ENCODE measurements at regions not wholly inside any gene's neighbourhood (a gene's known extent, or its start where the extent isn't known, plus 50 kb on each side); places are given as distances from the start of the nearest gene placed in this dataset.
"Not testable (repeated sequence)": the region's sequence is repeated elsewhere in the genome, so short reads cannot be mapped to it uniquely, and the experiment has no call there.

DNA sequence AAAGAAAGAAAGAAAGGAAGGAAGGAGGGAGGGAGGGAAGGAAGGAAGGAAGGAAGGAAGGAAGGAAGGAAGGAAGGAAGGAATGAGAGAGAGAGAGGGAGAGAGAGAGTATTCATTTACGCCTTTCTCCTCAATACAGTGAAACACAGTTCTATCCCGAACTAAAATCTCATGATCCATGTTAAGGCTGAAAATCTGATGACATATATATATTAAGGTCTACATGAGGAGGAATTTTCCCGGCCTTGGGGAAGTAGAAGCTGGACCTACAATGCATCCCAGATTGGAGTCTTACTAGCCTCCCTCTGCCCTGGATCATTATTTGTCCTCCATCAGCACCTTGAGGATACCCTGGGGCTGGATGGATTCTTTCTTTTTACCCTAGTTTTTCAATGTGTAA lies 95.1 kb upstream of the DAPK1 start:
- no peak for DNase-seq (ENCODE audit: low read depth)

DNA sequence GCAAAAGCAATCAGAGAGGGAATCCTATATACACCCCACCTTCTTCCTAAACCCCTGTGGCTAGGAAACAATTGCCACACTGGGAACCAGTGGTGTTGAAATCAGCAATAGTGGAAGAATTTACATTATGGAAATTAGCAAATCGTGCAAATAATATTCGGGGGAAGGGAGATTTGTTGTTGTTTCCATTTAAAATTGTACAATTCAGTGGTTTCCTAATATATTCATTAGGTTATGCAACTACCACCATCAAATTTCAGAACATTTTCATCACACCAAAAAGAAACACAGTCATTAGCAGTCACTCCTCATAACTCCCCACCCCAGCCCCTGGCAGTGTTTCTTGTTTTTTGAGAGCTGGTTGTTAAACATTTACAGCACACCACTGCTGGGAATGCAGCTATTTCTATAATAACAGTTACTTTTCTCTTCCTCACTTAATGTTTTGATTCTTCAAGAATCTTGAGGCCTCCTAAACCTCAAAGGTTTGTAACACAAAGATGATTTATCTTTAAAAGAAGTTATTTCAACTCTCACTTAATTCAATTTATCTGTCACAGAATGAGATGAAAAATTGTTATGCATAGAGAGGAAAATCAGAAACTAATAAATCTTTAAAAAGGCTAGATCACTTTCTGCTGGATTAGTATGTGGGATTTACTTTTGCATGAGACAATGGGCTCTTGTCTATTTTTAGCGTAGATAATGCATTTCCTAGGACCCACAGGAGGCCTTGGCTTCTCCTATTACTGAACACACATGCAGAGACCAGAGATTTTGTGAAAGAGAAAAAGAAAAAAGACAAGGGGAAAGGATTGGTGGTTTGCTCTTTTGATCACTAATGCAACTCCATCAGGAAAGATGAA lies 91.8 kb upstream of the DAPK1 start:
- DNase-seq (ENCODE audit: low read depth), result no peak

DNA sequence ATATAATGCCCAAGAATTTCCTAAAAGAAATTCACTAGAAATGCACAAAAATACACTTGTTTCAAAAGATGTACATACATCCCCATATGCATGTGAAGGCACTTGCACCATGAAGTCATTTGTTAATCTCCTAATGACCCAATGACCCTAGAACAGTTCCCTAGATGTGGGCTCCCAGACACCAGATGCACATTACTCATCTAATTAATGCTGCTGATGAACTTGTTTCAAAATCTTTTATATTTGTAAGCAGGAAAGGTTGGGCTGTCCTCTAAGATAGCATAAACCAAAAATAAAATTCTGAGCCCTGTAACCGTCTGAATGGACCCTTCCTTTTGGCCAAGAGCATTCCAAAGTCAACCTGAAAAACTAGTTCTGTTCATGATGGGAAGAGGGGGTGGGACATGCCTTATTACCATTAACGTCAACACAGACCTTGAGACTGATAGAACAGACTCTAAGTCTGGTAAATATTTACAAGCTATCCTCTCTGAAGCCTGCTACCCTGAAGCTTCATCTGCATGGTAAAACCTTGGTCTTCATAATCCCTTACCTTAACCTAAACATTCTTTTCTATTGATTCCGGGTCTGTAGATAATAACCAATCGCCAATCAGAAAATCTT lies 91.0 kb upstream of the DAPK1 start:
- DNase-seq (ENCODE audit: low read depth), result no peak

DNA sequence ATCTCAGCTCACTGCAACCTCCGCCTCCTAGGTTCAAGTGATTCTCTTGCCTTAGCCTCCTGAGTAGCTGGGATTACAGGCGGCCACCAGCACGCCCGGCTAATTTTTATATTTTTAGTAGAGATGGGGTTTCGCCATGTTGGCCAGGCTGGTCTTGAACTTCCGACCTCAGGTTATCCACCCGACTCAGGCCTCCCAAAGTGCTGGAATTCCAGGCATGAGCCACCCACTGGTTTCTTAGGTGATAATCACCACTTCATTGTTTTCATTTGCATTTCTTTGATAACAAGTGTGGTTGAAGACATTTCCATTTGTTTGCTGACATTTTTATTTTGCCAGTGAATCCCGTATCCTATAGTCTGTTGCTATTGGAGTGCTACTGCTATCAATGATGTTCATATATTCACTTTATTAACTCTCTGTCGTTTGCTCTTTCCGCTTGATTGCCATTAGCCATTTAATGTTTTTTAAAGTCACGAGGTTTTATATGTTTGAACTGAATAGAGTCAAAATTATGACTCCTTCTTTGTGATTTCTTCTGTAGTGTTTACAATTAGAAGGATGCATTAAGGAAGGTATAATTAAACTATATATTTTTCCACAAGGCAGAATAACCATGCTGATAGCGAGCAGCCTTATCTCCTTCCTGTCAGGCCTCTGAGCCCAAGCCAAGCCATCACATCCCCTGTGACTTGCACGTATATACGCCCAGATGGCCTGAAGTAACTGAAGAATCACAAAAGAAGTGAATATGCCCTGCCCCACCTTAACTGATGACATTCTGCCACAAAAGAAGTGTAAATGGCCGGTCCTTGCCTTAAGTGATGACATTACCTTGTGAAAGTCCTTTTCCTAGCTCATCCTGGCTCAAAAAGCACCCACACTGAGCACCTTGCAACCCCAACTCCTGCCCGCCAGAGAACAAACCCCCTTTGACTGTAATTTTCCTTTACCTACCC lies 87.3 kb upstream of the DAPK1 start:
- not testable (repeated sequence) for DNase-seq (ENCODE audit: low read depth)

DNA sequence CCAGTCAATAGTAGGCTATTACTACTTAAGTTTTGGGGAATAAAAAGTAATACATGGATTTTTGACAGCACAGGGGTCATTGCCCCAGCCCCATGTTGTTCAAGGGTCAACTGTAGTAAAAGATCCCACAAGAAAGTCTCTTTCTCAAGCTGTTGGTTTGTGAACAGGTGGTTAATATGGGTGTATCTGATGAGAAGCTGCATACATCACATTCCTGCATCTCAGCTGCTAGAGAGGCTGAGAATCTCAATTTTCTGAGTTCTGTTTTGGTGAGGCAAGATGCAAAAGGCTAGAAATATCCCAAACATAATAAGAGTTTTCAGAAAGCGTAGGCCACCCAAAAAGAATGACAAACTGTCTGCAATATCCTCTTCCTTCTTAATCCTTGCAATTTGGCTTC lies 76.8 kb upstream of the DAPK1 start:
- no peak for DNase-seq (ENCODE audit: low read depth)

DNA sequence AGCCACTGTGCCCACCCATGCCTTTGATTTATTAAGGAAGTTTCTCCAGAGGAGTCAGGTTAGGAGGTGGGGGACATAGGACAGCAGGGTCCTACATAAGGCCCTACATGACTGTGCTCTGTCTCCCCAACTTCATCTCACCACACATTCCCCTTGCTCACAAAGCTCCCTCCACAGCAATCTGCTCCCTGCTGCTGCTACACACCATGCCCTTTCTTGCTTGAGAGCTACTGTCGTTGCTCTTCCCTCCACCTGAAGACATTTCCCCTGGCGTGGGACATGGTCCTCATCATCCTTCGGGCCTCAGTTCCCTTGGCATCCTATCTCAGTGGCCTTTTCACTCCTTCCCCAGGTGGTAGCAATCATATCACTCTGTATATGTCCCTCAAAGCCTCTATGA lies 75.9 kb upstream of the DAPK1 start:
- no peak for DNase-seq (ENCODE audit: low read depth)

DNA sequence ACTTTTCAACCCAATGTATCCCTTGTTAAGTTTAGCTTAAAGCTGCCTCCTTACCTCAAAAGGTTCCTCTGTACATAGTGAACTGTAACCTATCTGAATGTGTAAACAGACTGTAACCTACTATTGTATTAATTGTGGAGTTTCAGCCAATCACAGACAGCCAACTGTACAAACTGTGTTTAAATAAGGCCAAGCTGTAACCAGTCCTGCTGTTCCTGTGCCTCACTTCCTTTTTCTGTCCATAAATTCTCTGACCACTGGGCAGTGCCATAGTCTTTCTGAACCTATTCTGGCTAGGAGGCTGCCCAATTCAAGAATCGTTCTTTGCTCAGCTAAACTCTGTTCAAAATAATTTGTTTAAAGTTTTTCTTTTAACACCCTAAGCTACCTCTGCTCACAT lies 74.7 kb upstream of the DAPK1 start:
- DNase-seq (ENCODE audit: low read depth), result no peak

DNA sequence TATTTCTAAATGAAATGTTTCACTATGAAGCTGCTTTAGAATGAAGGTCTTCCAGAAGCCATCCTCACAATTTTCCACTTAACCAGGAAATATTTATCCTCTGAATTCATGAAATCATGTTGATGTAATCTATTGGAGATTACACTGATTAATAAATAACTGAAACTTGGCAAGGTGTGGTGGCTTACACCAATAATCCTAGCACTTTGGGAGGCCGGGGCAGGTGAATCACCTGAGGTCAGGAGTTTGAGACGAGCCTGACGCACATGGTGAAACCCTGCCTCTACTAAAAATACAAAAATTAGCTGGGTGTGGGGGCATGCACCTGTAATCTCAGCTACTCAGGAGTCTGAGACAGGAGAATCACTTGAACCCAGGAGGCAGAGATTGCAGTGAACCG lies 73.8 kb upstream of the DAPK1 start:
- DNase-seq (ENCODE audit: low read depth), result not testable (repeated sequence)

DNA sequence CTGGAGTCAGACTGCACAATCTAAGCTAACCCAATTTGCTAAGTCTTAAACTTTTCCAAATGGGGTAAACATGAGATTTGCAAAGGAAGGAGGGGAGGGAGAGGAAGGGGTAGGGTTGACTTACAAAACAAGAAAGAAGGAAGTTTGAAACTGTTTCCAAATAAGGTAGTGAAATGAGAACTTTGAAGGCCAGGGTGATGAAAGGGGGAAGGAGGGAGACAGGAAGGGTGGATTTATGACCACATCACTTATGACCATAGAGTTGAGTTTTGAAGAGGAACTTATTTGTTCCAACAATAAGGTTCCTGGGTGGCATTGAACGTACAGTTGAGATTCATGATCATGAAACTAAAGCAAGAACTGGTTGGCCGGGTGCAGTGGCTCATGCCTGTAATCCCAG lies 72.5 kb upstream of the DAPK1 start:
- DNase-seq (ENCODE audit: low read depth), result no peak

DNA sequence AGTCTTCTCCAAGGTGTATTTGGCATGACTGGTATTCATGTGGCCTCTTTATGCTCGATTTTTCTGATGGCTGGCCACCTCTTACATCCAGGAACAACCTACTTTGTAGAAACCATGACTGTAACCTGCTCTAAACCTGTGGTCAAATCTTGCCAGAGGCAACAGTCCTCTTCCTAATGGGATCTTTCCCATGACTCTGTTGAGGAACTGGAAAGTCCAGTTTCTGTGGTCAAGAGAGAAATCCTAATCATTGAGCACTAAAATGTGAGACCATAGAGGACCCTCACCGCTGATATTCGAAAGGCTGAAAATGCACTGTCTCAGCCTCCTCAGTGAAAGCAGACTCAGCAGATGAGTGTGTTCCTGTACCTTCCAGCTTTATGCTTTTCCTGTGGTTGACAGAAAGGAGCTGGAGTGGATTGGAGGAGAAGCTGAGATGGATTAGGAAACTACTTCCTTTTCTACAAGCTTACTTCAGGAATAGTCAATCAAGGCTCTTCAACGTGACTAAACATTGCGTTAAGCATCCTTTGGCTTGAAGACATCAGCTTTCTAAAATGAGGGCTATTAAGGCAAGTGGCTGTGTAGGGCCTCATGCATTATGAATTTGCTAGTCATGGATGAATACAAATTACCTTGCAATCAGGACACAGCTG lies 69.7 kb upstream of the DAPK1 start:
- DNase-seq (ENCODE audit: low read depth), result no peak

DNA sequence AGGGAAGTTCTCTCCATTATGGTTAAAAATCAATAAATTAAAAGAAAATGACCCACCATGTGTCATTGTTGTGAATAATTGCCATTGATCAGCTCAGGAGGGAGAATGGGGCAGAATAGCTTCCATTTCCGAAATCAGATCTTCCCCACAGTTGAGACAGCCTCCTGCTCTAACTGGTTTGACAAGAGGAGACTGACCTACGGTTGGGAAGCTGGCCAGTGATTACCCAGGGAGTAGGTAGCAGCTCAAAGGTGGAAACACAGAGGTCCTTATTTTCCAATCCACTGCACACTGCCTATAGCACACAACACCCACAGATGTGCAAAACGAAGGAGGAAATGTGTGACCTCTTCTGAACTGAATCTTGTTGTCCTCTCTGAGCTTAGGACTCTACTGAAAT lies 69.0 kb upstream of the DAPK1 start:
- DNase-seq (ENCODE audit: low read depth), result no peak

DNA sequence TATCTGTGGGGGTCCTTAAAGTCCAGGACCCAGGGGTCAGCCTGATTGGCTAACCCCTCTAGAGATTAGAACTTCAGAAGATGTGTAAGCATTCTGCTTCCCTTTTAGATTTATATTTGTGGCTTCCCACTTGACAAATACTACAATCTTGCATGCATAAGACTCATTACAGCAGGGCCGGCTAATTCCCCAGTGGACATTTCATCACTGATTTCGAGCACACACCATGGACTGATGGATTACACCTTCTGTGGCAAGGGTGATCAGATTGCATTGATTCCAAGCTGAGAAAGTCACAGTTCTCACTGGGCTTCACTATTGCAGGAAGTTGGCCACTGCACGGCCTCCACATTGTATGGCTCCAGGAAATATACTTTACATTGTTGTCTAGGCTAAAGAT lies 65.8 kb upstream of the DAPK1 start:
- DNase-seq (ENCODE audit: low read depth), result no peak

DNA sequence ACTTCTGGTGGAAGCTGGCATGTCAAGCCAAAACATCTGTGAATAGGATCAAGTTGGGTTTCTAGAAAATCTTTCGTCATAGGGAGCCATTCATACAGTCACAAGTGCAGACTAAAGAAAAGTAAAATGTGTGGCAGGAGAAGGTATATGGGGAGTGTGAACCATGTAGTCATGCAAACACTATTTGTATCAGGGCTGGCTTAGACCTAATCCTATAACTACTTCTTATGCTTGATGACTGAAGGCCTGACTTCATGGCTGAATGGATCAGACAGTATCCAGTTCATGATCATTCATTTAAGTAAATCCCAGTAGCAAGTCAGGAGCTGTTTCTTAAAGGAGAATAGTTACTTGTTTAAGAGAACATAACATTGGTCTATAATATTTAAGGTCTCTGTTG lies 63.8 kb upstream of the DAPK1 start:
- no peak for DNase-seq (ENCODE audit: low read depth)

DNA sequence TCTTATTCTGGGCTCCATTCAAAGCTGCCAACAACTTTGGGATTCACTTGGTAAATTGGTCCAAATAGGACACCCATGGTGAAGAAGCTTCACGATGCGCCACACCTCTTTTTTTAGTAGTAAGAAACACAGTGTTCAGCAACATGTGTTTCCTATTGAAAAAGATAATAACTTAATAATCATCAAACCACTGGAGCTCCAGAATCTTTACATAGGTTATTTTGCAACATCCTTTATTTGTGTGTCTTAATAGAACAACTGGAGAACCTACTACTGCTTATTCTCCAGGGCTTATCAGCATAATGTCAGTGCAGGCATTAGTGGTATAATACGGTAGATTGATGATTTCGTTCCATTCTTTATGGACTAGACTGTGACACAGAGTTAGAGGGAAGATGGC lies 63.3 kb upstream of the DAPK1 start:
- DNase-seq (ENCODE audit: low read depth), result no peak

DNA sequence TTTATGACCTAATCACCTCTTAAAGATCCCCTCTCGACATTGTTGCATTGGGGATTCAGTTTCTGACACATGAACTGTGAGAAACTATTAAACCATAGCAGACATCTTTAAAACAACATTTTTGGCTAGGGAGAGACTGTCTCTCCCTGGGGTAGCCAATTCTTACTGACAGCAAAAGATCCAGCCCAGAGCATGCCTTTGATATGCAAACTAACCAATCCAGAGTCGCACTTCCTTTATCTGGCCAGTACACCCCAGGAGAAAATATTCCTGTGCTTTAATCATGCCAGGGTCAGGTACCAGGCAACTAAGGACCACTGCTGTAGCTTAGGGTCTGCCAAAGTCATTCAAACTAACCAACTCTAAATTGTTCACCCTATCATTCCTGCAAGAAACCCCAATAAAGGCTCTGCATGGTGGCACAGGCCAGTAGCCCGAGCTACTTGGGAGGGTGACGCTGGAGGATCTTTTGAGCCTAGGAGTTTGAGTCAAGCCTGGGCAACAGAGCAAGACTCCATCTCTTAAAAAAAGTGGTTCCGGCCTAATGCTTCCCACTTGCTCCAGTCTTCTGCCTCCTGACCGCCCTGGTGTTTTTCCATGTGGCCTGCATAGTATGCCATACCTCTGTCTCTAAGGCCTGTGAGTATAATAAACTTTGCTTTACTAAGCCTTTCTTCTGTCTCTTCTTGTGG lies 62.3 kb upstream of the DAPK1 start:
- DNase-seq (ENCODE audit: low read depth), result no peak

DNA sequence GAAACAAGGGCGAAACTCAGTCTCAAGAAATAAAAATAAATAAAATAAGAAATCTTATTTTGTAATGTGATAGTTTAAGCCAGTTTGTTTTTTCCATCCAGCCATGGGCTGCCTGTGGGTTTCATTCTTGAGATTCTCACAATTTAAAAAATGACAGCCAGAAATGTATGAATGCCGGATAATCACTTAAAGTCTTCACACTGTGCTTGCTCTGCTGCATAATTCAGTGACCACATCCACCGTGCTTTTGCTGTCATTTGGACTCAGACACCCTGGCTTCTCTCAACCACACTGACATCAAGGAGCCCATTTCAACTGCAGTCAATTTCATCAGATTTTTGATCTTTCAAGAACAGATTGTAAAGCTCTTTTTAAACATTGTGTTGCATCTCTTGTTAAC lies 61.0 kb upstream of the DAPK1 start:
- DNase-seq (ENCODE audit: low read depth), result no peak

DNA sequence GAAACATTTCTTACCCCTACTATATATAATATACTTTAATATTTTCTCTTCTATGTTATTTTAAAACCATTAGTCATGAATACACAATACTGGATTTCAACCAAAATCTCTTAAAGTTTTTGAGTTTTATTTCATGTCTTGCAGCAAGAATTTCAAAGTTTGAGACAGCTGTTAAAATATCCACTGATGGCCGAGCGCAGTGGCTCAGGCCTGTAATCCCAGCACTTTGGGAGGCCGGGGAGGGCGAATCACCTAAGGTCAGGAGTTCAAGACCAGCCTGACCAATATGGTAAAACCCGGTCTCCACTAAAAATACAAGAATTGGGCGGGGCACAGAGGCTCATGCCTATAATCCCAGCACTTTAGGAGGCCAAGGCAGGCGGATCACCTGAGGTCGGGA lies 59.7 kb upstream of the DAPK1 start:
- no peak for DNase-seq (ENCODE audit: low read depth)

DNA sequence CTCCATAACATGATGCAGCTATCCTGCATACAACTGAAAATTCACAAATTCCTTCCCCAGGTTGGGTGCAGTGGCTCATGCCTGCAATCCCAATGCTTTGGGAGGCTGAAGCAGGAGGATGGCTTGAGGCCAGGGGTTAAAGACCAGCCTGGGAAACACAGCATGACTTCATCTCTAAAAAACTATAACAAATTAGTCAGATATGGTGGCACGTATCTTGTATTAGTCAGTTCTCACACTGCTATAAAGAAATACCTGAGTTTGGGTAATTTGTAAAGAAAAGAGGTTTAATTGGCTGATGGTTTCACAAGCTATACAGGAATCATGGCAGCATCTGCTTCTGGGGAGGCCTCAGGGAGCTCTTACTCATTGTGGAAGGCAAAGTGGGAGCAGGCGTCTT lies 56.4 kb upstream of the DAPK1 start:
- DNase-seq (ENCODE audit: low read depth), result no peak

DNA sequence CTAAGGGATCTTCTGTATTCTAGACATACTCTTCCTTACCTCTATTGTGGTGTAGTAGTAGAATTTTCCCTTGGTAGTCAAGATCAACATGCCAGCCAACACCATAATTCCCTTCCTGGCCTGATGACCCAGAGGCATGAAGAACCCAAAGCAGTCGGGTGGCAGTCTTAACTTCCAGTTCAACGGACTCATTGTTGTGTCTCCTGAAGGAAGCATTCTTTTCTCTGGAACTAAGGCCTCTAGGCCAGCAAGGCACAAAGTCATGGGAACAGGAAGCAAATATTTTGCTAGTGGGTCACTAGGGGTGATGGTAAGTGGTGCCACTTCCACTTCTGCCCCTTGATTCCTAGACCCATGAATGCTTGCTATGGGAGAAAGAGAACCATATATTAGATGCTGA lies 55.2 kb upstream of the DAPK1 start:
- DNase-seq (ENCODE audit: low read depth), result peak; percentile 29

DNA sequence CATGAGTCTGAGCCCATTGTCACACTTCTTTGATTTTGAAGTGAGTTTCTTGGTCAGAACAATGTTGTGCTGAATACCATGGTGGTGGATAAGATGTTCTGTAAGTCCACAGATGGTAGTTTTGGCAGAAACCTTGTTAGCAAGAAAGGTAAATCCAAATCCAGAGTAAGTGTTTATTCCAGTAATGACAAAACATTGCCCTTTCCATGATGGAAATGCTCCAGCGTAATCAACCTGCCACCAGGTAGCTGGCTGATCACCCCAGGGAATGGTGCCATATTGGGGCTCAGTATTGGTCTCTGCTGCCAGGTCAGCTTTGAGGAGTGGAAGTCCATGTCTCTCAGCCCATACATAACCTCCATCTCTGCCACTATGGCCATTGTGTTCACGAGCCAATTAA lies 54.7 kb upstream of the DAPK1 start:
- DNase-seq (ENCODE audit: low read depth), result no peak

DNA sequence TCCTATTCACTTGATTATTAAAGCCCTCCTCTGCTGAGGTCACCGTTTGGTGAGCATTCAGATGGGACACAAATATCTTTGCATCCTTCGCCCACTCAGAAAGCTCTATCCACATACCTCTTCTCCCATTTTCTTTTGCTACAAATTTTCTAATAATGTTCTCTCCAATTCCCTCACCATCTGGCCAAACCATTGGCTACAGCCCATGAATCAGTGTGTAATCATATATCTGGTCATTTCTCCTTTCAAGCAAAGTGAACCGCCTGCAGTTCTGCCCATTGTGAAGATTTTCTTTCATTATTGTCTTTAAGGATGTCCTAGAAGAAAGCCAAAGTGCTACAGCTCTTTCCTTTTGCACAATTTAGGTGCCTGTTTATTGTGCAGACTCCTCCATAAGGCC lies 54.2 kb upstream of the DAPK1 start:
- no peak for DNase-seq (ENCODE audit: low read depth)
